GM21825 (cell line): ENCODE measurements at regions not wholly inside any gene's neighbourhood (a gene's known extent, or its start where the extent isn't known, plus 50 kb on each side); places are given as distances from the start of the nearest gene placed in this dataset.

ENCODE experiments used
- ATAC-seq: cut with Tn5 transposase; IDR thresholded peaks from one replicate; pipeline ENCODE4 v1.9.1; 2021; ENCODE audit warnings: mild to moderate bottlenecking, moderate library complexity; ENCODE audit not compliant: unreplicated experiment

DNA sequence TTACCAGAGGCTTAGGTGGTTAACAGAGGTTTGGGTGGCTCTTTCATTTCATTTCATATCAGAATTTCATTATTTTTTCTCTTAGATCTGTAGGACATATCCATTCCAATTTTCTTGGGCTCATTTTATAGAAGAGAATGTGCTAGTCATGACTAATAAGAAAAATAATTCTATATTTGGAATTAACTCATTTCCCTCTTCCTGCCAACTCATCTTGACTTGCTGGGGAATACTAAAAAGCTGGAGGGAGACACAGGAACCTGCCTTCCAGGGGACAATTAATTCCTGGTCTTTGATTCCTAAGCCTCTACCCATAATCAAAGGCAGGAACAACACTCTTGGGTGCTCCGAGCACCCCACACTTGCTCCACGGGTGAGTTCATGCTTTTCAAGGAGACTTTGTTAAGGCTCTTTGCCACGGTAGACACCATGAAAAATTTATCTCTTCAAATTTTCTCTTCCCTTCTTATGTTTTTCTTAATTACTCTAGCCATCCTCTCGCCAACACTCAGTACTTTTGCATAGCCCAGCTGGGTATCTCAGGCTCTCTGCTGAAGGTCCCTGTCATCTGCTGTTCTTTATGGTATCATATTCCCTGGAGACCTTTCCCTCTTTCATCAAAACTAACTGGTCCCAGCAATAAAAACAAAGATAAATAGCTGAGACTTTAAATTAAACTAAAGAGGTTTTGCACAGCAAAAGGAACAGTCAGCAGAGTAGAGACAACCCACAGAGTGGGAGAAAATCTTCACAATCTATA is 273.9 kb downstream of the NPR3 start:
- no peak for ATAC-seq

DNA sequence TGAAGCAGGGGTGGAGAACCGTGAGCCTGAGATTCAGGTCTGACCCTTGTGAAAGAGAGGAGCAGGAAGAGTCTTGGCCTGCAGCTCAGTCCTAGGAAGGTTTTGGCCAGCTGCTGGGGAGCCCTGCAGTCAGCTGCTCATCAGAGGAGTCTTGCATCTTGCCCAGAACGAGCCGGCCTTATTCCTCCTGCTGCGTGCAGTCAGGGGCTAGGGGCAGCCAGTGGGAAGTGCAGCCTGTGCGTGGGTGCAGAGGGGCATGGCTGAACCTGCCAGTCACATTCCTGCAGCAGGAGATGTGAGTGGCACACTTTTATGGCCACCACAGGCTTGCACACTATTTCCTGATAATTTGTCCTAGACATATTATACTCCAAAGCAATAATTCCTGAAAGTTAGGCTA is 278.7 kb downstream of the NPR3 start:
- no peak for ATAC-seq

DNA sequence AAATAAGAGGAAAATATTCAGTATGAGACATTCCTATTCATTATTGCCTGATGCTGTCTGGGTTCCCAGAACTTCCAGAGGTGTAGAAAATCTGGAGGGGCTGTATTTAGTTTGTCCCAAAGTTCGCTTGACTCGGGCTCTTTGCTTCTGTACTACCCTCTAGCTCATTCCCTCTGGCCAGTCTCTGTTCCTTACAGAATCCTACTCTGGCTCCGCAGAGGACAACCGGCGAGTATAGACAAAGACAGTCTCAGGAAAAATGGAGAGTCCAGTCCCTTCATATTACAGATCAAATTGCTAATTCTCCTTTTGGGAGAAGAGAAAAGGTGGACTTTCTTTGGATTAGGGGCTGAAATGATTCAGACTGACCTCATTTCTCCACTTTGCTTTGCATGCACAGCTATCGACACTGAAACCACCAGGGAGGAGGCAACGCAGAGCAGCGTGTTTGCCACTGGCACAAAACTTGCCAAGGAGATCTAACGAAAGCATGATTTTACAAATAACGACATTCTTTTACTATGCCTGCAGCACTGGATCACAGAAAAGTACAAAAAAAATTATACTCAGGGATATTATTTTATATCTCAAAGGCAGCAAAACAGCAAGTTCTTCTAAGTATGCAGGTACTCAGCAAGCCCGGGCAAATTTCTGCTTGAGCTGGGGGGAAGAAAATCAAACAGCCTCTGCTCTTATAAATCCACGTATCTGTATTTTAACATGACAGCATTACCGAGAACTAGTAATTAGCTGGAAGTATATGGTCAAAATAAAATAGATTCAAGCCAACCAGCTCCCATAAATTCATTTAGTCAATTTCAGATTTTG is 279.7 kb downstream of the NPR3 start:
- no peak for ATAC-seq

DNA sequence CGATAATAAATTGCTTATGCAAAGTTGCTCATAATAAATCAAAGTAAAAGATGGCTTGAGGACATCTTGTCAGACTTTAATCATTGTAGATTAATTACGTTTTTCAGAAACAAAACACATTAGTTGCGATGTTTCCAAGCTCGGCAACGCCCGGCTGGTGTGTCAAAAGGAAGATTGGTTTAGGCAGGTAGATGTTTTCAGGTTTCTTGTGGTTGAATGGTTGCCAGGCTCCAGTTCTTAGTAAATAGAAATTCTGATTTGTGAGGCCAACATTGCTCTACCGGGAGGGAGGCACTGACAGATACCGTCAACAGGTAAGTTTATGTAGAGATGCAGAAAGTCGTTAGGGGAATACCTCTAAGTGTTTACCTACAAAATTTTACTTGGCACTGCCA is 280.3 kb downstream of the NPR3 start:
- ATAC-seq = no peak

DNA sequence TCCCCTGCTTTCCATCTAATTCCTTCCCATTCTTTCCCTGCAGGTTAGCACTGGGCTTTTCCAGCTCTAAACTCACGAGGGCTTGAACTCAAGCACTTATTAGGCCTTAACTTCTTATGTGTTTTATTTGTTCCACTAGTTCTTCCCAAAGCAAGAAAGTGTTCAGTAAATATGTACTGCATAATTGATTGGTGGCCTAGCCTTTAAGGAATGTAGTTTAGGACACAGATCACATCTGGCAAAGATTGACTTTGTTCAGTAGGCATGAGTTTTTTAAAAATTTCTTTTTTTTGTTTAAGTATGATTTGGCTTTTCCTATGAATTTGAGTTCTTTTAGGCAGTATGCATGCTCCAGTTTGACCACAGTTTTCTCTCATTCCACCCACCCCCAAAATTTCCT is 285.2 kb downstream of the NPR3 start:
- no peak for ATAC-seq

DNA sequence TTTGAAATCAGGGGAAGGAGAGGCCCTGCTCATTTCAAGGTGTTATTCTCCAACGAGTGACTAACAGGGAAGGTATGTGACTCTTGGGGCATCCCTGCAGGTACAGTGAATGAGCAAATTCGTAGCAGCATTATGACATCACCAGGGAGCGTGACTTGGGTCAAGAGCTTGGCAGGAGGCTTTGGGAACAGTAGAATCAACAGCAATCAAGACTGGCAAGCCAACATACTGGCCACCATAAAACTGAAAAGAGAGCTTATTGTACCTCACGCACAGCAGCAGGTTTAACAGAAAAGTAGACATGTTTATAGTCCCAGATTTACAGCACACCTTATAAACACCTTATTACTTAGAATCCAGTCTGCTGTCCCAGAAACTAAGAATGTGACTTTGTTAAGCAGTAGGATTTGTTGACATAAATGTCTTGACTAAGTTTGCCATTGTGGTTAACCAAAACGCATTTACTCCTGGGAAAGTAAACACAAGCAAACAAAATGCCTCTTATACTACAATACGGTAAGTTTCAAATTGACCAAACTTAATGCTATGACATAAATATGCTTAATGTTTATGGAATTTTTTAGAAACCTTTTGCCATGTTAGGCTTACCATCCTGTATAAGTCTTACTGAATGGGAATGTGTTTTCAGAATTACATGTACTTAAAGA is 297.8 kb downstream of the NPR3 start:
- ATAC-seq = no peak

DNA sequence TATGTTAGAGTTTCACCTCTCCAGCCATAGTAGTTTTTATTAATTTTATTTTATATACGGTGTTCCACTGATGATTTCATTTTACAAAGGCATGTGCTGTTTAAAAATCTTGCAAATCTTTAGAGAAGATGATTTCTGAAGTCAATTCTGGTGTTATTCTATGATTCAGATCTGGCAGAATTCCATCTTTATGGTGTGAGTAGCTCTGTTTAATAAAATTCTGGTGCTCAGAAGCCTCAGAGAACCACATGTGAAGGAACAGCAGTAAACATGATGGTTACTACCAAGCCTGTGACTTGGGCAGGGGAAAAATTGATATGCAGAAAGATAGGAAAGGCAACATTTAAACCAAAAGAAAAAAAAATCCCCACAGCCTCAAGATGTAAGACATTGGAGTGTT is 299.7 kb downstream of the NPR3 start:
- ATAC-seq = no peak

DNA sequence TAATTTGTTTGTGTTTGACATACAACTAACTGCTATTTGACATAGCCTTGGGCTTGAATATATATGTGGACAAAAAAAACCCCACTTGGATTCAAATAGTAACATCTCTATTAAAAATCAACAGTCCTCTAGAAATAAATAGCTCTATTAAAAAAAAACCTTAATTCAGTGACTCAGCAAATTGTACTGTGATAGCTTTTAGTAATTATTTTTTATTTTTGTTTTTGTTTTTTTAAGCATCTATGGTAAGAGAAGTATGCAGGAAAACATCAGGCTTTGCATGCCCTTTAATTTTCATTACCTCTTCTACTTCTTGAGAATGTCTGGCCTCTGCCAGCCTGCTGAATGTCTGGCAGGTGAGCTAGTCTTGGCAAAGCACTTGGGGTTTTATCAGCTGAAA is 300.7 kb downstream of the NPR3 start:
- no peak for ATAC-seq

DNA sequence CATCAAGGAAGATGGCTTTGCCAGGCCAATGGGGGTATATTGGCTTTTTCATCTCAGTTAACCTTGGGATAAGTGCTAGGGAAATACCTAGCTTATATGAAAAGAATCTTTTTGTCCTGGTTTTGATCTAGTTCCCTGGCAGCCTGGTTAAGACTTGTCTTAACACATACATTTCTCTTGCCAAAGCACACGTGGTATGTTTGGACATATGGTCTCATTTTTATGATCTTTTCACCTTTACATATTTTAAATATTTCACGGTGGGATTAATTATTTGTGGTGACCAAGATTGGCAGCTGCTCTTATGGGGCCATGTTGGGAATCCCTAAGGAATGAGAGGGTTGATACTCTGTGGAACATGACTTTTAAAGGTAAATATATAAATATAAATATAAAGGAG is 312.5 kb downstream of the NPR3 start:
- ATAC-seq = no peak

DNA sequence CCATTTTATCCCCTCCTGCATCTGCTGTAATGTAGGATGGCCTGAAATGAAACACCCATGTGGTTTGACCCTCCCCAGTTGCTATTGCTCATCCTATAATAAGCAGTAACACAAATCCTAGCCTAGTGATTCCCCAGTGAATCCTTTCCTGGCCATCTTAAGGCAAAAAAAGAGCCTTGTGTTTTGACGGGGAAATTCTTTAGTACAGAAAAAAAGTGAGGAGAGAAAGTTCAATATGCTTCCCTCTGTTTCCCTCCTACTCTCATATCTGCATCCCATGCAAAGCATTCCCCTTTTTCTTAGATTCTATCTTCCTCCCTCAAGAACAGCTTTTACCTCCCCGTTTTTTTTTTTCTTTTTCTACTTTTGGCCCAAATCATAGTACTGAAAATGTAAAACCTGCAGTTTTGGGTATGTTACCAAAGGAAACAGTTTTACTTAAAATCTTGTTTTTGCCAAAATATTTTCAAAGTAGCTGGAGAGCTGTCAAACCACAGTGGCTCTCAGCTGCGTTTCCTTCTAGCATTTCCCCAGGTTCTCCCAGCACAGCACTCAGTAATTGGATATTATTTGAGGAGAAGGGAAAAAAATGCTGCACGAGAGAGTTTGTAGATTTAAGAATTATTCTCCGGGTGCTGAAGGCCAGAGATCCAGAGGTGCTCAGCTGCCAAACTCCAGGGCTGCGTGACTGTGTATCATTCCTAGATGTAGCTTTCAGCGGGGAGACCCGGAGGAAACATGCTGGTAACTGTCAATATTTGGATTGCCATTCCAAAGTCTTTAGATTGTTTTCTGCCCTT is 321.4 kb downstream of the NPR3 start:
- ATAC-seq = no peak

DNA sequence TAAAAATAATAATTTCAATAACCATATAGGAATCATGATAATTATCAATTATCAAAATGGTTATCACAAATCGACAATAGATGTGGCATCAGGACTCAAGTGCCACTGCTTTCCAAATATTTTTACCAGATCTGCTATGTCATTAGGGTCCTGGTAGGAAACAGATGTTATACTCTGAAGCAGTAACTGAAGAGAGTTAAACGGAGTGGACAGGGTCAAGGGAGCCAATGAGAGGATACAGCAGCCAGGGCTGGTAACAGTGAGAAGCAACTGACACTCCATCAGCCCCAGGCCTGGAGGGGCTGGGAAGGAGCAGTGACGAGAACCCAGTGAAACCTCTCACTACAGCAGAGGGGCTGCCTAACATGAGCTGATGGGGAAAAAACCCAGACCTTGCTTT is 322.4 kb downstream of the NPR3 start:
- no peak for ATAC-seq

DNA sequence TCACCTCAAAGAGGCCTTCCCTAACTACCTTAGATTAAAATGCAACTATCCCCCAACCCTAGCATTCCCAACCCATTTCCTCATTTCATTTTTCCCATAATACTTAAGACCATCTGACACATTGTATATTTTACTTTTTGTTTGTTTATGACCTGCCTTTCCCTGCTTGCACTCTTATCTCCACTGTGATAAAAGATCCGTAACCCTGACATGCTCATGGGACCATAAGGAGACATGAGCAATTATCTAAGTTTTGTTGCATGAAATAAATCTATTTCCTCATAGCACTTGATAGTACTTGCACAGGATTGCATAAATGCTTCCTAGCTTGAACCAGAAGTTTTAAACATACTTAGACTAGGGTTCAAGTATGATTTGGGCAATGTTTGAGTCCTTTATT is 323.7 kb downstream of the NPR3 start:
- ATAC-seq = no peak

DNA sequence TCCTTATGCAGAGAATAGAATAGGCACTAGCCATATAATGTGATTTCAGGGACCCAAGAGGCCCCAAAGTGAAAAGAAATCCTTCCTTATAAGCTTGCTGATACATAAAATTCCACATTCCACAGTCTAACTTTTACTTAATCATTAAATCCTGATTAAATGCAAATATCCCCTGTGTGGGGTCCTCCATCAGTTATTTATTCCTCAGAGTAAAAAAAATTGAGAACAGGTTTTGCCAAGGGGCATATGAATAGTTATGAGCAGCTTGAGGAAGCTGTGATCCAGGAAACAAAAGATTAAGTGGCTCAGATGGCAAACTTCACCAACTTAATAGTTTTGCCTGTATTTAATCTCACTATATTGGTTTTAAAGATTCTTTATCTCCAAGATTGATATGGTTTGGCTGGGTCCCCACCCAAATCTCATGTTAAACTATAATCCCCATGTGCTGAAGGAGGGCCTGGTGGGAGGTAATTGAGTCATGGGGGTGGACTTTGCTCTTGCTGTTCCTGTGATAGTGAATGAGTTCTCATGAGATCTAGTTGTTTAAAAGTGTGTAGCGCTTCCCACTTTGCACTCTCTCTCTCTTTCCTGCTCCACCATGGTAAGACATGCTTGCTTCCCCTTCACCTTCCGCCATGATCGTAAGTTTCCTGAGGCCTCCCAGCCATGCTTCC is 324.9 kb downstream of the NPR3 start:
- no peak for ATAC-seq

DNA sequence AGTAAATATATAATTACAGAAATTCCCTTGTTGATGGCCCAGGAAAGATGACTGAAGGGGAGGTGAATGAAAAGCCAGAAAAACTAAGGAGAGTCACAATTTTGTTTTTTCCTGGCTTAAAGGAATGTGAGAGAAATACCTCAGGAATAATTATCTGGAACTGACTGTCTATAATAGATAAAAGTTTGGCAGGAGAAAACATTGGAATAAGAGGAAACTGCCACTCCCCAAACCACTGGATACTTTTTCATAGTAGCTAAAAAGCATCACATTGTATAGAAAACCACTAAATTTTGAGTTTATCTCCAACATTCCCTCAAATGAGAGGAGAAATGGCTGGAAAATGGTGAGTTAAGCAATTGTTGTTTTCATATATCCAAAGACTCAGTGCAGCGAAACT is 326.0 kb downstream of the NPR3 start:
- no peak for ATAC-seq

DNA sequence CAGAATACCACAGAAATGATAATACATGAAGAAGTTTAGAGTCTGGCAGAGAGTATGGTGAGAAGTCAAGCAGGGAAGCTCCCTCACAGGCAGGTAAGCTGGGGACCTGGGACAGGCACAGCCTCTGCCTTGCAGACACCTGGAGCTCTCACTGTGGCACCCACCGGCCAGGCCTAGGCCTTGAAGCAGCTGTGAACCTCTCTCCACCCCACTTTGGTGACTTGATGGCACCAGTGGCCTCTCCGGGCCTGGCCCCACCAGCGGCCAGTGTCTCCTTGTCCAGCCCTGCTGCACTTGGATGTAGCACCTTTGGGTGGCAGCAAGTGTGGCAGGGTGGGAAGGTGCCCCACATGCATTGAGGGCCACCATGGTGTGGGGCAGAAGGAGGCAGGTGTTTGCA is 330.5 kb downstream of the NPR3 start:
- ATAC-seq = no peak

DNA sequence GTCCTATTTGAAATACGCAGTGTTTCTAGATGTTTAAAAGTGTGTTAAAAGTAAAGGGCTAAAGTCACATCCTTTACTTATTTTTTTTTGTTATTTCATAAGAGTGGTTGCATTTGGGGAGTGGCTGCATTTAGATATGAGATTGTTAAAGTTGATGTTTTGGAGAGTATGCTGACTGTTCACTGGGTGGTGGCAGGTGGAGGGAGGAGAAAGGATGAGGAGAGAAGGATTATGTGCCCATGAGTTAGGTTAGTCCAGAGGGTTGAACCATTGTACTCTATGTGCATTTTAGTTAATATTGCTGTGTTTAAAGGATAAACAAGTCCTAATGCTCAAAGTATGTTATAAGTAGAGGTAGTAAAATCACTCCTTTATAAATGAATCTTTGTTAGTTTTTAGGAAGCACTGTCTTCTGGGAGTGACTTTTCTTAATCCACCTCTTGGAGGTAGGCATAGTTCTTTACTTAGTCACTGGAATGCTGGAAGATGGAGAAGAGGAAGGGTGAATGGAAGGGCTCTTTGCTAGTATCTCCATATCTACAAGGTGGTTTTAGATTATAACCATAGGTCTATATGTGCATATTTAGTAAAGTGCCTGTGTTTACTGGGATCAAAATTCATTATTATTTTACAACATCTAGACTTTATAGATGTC is 332.3 kb downstream of the NPR3 start:
- no peak for ATAC-seq

DNA sequence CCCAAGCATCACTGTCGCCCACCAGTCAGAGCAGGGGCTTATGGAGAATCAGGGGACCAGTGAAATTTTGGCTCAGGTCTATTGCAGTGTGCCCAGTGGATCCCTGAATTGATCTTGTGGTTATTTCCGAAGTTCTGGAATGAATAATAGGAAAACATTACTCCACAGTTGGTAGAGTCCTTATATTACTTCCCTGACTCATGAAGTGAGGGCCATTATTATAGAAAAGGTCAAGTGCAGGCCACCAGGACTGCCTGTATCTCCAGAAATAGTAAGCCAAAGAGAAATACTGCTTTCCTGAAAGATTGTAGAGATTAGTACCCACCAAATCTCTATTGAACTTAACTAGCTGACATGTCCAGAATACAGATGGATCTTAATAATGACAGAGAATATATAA is 335.0 kb downstream of the NPR3 start:
- no peak for ATAC-seq

DNA sequence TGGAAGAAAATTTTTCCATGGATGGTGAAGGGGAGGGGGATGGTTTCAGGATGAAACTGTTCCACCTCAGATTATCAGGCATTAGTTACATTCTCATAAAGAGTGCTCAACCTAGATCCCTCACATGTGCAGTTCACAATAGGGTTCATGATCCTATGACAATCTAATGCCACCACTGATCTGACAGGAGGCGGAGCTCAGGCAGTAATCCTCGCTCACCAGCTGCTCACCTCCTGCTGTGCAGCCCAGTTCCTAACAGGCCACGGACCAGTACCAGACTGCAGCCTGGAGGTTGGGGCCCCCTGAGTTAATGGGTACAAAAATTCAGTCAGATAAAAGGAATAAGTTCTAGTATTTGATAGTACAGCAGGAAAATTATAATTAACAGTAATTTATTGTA is 337.2 kb downstream of the NPR3 start:
- ATAC-seq = no peak

DNA sequence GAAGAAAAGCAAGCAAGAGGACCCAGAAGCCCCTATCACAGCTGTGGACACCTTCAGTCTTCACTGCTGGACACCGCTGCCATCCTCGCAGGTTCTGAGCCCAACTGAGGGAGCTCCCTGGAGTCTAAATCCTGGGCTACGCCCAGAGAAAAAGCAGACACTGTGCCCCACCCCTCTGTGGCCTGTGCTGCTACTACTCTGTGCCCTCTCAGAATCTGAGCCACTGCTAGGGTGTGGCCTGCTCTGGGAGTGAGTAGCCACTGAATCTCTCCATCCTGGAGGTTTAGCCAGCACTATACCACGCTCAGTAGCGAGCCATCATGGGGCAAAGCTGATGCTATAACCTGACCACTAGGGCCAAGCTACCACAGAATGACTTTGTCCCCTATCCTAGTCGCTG is 338.2 kb downstream of the NPR3 start:
- no peak for ATAC-seq

DNA sequence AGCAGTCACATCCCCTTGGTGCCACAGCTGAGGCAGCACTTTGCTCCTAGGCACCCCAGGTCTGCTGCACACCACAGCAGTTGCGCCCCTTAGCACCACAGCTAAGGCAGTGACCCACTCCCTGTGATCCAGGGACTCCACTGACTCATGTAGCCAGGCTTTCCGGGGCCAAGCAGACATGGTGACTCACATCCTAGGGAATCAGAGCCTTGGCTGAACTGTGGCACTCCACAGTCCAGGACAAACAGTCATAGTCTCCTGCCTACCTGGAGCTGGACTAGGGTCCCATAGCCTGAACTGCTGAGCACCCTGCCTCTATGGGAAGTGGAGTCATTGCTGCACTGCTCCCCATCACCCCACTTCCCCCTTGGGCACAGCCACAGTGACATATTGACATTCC is 338.7 kb downstream of the NPR3 start:
- ATAC-seq = no peak
